ENCODE measurements at regions not wholly inside any gene's neighbourhood (a gene's known extent, or its start where the extent isn't known, plus 50 kb on each side); places are given as distances from the start of the nearest gene placed in this dataset.

DNA sequence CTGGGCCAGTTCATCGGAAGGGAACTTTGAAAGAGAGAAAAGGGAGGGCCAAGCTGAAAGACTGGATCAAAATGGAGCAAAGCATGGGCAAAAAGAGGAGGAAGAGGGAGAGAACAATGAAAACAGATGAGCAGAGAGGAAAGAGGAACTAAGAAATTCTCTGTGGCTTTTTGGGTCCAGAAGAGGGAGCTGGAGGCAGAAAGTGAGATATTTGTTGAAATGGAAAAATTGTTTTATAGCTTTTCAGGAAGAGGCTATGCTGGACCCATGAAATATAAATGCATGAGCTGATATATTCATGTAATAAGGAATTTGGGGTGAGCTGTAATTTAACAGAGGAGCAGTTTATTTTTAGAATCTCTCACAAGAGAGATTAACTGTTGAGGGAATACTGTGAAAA is 457.3 kb downstream of the DMAC1 start:
- H3K4me3 ChIP-seq (ENCODE audit: low read depth, low read length) = no peak overlapping the region
- POLR2A ChIA-PET = no interaction called here
- CTCF ChIA-PET = no interaction called here
- no peak for DNase-seq (ENCODE audit: low read depth, low spot score)
- TF ChIP-seq, protein P1, sequence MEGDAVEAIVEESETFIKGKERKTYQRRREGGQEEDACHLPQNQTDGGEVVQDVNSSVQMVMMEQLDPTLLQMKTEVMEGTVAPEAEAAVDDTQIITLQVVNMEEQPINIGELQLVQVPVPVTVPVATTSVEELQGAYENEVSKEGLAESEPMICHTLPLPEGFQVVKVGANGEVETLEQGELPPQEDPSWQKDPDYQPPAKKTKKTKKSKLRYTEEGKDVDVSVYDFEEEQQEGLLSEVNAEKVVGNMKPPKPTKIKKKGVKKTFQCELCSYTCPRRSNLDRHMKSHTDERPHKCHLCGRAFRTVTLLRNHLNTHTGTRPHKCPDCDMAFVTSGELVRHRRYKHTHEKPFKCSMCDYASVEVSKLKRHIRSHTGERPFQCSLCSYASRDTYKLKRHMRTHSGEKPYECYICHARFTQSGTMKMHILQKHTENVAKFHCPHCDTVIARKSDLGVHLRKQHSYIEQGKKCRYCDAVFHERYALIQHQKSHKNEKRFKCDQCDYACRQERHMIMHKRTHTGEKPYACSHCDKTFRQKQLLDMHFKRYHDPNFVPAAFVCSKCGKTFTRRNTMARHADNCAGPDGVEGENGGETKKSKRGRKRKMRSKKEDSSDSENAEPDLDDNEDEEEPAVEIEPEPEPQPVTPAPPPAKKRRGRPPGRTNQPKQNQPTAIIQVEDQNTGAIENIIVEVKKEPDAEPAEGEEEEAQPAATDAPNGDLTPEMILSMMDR (IDR thresholded peaks at IDR 0.05; ENCODE audit: insufficient read depth, low read length, missing control alignments) = no peak

DNA sequence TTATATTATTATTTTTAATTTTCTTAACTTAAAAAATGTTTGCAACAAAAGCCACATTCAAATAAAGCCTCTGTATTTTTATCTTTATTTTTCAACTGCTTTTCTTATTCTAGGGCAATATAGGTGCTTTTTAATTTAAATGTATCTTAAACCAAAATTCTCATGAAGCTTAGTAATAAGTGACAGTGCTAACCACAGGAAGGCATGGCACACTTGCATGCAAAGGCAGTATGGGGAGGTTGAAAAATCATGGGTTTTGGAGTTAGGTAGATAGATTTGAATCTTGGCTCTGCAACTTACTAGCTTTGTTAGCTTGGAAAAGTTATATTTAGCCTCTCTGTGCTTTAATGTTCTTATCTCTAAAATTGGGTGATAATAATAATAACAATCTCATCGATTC is 458.0 kb downstream of the DMAC1 start:
- H3K4me3 ChIP-seq (ENCODE audit: low read depth, low read length) = no peak overlapping the region
- no peak for DNase-seq (ENCODE audit: low read depth, low spot score)
- POLR2A ChIA-PET = no interaction called here
- TF ChIP-seq, protein P1 (IDR thresholded peaks at IDR 0.05; ENCODE audit: insufficient read depth, low read length, missing control alignments) = no peak
- CTCF ChIA-PET = no interaction called here

DNA sequence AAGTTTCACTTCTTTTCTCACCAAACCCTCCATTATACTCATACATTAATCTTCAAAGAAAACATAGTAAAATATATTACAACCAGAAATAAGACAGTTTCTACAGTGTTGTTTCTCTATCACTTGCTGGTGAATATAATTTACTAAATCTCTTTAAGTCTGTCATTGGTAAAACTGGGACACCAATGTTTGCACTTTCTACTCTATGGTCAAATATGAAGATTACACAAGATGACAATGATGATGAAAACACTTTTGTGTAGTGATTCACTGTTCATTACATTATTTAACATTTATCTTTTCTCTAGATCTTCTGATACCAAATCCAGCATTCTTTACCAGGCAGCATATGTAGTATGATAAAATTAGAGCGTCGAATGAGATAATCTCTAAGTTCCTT is 459.1 kb downstream of the DMAC1 start:
- no peak for DNase-seq (ENCODE audit: low read depth, low spot score)
- ChIA-PET CTCF (no interaction called here), POLR2A (no interaction called here)
- H3K4me3 ChIP-seq (ENCODE audit: low read depth, low read length) = no peak overlapping the region
- TF ChIP-seq, protein P1 (IDR thresholded peaks at IDR 0.05; ENCODE audit: insufficient read depth, low read length, missing control alignments) = no peak

DNA sequence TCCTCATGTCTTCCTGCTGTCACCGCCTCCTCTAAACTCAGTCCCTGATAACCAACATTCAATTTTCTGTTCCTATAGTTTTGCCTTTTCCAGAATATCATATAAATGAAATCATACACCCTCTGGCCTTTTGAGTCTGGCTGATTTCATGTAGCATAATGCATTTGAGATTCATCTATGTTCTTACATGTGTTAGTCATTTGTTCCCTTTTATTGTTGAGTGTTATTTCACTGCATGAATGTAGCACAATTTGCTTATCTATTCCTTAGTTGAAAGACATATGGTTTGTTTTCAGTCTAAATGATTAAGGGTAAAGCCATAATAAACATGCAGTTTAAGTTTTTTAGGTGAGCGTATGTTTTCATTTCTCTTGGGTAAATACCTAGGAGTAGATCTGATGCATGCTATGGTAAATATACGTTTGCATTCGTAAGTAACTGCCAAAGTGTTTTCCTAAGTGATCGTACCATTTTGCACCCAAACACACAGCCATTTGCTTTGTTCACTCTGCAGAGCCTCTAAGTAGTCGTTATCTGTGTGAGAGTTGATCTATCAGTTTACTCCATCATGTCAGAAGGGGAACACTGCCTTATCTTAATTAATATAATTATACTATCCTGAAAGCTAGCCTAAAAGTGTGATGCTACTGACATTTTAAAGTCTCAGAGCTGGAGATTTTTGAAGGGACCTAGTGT is 460.8 kb downstream of the DMAC1 start:
- POLR2A ChIA-PET = no interaction called here
- TF ChIP-seq, protein P1 (IDR thresholded peaks at IDR 0.05; ENCODE audit: insufficient read depth, low read length, missing control alignments) = no peak
- CTCF ChIA-PET = no interaction called here
- no peak for DNase-seq (ENCODE audit: low read depth, low spot score)
- H3K4me3 ChIP-seq (ENCODE audit: low read depth, low read length) = no peak overlapping the region

DNA sequence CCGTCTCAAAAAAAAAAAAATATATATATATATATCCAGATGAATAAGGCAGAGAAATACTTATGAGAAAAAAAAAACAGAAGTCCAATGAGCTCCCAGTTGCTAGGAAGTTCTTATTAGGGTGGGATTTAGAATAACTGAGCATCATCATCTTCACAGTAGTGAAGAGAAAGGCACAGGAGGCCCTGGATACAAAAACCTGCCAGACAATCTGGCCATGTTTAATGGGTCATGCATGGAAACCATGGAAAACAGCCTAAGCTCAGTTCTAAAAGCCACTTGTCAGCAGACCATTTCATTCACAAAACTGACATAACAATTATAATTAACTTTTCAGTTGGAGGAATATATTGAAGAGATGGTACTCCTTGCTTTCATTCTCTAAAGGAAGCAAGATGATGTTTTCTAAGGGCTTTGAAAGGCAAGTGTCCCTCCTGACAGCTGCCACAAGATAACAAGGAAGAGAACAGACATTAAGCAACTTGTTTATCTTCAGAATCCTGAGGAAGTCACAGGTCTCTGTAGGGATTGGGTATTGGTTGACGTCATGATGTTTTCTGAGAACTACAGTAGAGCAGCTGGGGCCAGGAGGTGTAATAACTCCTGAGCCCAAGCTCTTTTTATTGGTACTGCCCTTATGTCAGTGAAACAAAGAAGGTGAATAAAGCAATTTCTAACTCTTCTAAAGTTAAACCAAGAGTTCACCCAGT is 463.1 kb downstream of the DMAC1 start:
- no peak for DNase-seq (ENCODE audit: low read depth, low spot score)
- TF ChIP-seq, protein P1 (IDR thresholded peaks at IDR 0.05; ENCODE audit: insufficient read depth, low read length, missing control alignments) = no peak
- ChIA-PET CTCF (no interaction called here), POLR2A (no interaction called here)
- H3K4me3 ChIP-seq (ENCODE audit: low read depth, low read length) = no peak overlapping the region

DNA sequence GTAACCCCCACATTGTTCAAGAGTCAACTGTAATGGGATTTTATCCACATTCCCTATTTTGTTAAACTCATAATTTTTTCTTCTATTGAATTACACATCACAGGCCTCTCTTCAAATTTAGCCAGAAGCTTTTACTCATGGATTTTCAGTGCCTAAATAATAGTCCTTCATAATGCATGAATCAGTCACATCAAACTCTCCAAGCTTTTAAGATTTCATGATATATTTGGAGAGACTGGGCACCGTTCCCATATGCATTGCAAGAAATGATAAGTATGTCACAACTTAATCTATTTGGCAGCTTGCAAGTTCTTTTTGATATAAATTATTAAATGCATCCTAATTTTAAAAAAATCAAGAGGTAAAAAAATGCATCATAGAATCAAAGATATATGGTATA is 465.9 kb downstream of the DMAC1 start:
- POLR2A ChIA-PET = no interaction called here
- no peak for DNase-seq (ENCODE audit: low read depth, low spot score)
- TF ChIP-seq, protein P1 (IDR thresholded peaks at IDR 0.05; ENCODE audit: insufficient read depth, low read length, missing control alignments) = no peak
- CTCF ChIA-PET = no interaction called here
- H3K4me3 ChIP-seq (ENCODE audit: low read depth, low read length) = no peak overlapping the region
